GM23248 (cell line): ENCODE measurements at regions not wholly inside any gene's neighbourhood (a gene's known extent, or its start where the extent isn't known, plus 50 kb on each side); places are given as distances from the start of the nearest gene placed in this dataset.

Source experiments
- EZH2 ChIP-seq: fragments of 200-600 bp; sonication (generic); IDR thresholded peaks from 2 replicates; pipeline ENCODE4 v1.6.1; 2018; ENCODE audit warnings: antibody characterized with exemption, mild to moderate bottlenecking; ENCODE audit not compliant: insufficient read depth, poor library complexity, severe bottlenecking
- EZH2phosphoT487 ChIP-seq: fragments of 200-600 bp; sonication (generic); IDR thresholded peaks from 2 replicates; pipeline ENCODE4 v1.6.1; 2018; ENCODE audit warnings: antibody characterized with exemption, moderate library complexity, mild to moderate bottlenecking, low read depth; ENCODE audit not compliant: insufficient read depth

DNA sequence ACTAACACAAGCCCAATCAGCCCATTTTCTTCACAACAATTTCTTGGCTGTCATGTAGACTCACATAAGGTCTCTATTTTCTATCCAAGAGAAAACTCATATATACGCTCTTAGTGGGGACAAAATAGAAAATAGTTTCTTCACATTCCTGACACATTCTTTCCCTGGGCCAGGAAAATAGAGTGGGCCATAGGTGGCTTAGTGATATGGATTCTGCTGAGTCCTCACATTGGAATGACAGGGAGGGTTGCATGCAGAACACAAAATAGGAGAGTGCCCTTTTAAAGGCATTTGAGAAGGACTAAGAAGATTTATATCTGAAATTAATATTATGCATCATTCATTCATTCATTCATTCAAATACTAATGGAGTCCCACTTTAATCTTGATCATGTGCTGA, 207.7 kb downstream of the LYPLAL1 start:
- TF ChIP-seq EZH2phosphoT487 (no peak), EZH2 (no peak)
